ENCODE measurements at regions not wholly inside any gene's neighbourhood (a gene's known extent, or its start where the extent isn't known, plus 50 kb on each side); places are given as distances from the start of the nearest gene placed in this dataset.

DNA sequence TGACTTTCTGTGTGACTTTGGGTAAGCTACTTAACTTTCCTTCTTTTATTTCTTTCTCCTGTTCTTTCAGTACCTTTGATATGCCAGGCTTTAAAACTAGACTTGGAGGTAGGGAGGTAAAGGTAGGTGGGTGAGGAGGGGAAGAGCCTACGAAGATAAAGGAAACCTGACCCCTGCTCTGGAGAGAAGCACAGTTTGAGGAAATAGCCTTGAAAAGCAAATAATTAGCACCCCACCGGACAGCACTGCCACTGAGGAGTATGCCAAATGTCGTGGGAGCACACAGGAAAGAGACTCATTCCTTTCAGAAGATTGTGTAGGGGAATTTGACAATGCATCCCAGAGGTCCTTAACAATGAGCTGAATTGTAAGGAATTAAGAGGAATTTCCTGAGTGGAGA, 65.2 kb upstream of the SPAG17 start:
- TF ChIP-seq, protein P1, sequence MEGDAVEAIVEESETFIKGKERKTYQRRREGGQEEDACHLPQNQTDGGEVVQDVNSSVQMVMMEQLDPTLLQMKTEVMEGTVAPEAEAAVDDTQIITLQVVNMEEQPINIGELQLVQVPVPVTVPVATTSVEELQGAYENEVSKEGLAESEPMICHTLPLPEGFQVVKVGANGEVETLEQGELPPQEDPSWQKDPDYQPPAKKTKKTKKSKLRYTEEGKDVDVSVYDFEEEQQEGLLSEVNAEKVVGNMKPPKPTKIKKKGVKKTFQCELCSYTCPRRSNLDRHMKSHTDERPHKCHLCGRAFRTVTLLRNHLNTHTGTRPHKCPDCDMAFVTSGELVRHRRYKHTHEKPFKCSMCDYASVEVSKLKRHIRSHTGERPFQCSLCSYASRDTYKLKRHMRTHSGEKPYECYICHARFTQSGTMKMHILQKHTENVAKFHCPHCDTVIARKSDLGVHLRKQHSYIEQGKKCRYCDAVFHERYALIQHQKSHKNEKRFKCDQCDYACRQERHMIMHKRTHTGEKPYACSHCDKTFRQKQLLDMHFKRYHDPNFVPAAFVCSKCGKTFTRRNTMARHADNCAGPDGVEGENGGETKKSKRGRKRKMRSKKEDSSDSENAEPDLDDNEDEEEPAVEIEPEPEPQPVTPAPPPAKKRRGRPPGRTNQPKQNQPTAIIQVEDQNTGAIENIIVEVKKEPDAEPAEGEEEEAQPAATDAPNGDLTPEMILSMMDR (conservative IDR thresholded peaks at IDR 0.05; ENCODE audit: low read length), result no peak
- TF ChIP-seq EZH2phosphoT487 (IDR thresholded peaks at IDR 0.05; ENCODE audit: borderline replicate concordance, low read depth, low read length), result no peak

Data from OCI-LY7 (cell line).